SH-SY5Y (cell line): ENCODE measurements at regions not wholly inside any gene's neighbourhood (a gene's known extent, or its start where the extent isn't known, plus 50 kb on each side); places are given as distances from the start of the nearest gene placed in this dataset.

Source experiments
- GATA2 ChIP-seq: IDR thresholded peaks from 2 replicates; pipeline ENCODE4 v1.6.1; 2011; ENCODE audit warnings: mild to moderate bottlenecking, low read depth, low read length
- GATA3 ChIP-seq: IDR thresholded peaks from 2 replicates; pipeline ENCODE4 v1.6.1; 2011; ENCODE audit warnings: low read depth, mild to moderate bottlenecking, low read length, moderate library complexity

DNA sequence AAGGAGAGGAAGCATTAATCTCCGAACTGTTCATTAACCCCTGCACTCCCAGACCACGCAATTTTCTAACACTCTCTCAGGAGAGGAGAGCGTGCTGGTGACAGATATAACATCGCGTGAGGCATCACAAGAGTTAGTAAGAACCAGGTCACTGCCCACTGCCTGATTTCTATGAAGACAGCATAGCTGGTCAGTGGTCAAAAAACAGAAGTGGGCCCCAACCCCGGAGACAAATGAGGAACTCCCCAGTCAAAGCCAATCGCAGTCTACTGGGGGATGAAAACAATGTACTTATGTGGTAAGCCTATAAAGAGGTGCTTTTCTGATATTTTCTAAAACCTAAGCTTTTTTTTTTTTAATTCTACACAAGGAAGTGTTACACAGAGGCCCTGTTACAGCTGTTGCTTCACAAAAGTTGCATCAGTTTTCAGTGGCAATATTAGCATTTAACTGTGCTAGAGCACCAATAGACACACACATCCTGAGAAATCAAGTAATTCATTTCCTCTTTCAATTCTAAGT is 231.8 kb upstream of the IRF2BP2 start:
- no peak for TF ChIP-seq GATA2
- no peak for TF ChIP-seq GATA3
